ENCODE measurements at regions not wholly inside any gene's neighbourhood (a gene's known extent, or its start where the extent isn't known, plus 50 kb on each side); places are given as distances from the start of the nearest gene placed in this dataset.

DNA sequence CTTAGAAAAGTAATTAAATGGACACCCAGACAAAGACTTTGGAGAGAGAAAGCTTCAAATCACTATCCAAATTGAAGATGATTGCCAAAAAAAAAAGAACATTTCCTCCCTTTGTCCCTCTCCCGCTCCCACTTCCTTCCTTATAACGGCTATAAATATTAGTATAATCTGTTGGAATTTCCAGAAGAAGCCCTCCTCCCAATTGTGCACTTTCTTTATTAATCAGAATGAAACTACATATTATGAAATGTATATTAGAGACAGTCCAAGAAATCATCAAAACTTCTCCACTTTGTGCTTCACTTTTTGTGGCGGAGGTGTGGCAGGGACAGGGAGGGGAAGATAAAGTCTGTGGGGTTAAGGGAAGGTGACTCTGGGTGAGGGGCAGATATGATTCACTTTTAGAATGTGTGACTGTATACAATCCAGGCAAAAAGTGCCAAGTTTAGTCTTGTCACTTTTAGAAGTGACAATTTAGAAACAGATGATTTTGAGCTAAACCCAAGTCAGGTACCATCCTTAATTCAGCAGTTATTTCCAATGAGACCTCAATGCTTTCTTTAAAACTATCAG, 195.0 kb upstream of the MARCKS start:
- H3K27ac ChIP-seq, result no peak overlapping the region
- no peaks in the 10 kb centered on the region for H3K27me3 ChIP-seq (ENCODE audit: control insufficient read depth, insufficient read depth, low read length)
- H2AFZ ChIP-seq, result no peak overlapping the region
- H3K4me1 ChIP-seq, result peaks cover 2% of the 10 kb centered on the region
- no peaks in the 10 kb centered on the region for H3K9me3 ChIP-seq (ENCODE audit: control insufficient read depth, low read length)
- TF ChIP-seq, protein P1, sequence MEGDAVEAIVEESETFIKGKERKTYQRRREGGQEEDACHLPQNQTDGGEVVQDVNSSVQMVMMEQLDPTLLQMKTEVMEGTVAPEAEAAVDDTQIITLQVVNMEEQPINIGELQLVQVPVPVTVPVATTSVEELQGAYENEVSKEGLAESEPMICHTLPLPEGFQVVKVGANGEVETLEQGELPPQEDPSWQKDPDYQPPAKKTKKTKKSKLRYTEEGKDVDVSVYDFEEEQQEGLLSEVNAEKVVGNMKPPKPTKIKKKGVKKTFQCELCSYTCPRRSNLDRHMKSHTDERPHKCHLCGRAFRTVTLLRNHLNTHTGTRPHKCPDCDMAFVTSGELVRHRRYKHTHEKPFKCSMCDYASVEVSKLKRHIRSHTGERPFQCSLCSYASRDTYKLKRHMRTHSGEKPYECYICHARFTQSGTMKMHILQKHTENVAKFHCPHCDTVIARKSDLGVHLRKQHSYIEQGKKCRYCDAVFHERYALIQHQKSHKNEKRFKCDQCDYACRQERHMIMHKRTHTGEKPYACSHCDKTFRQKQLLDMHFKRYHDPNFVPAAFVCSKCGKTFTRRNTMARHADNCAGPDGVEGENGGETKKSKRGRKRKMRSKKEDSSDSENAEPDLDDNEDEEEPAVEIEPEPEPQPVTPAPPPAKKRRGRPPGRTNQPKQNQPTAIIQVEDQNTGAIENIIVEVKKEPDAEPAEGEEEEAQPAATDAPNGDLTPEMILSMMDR (IDR thresholded peaks at IDR 0.05), result no peak
- H3K9ac ChIP-seq, result no peak overlapping the region
- H3K79me2 ChIP-seq, result no peaks in the 10 kb centered on the region
- H3K36me3 ChIP-seq (ENCODE audit: control insufficient read depth, insufficient read depth, low read length), result no peaks in the 10 kb centered on the region
- no peak overlapping the region for H3K4me2 ChIP-seq (ENCODE audit: low read length)
- no peak overlapping the region for H3K4me3 ChIP-seq (ENCODE audit: low read depth, low read length)

GRCh38 chr6:113662688-113663333, 194.3 kb upstream of the MARCKS start:
- H3K4me1 ChIP-seq, result peaks cover 2% of the 10 kb centered on the region
- TF ChIP-seq, protein P1 (IDR thresholded peaks at IDR 0.05), result no peak
- H3K27ac ChIP-seq, result no peak overlapping the region
- no peak overlapping the region for H2AFZ ChIP-seq
- no peak overlapping the region for H3K4me3 ChIP-seq (ENCODE audit: low read depth, low read length)
- H3K36me3 ChIP-seq (ENCODE audit: control insufficient read depth, insufficient read depth, low read length), result no peaks in the 10 kb centered on the region
- no peaks in the 10 kb centered on the region for H3K9me3 ChIP-seq (ENCODE audit: control insufficient read depth, low read length)
- H3K79me2 ChIP-seq, result no peaks in the 10 kb centered on the region
- no peak overlapping the region for H3K4me2 ChIP-seq (ENCODE audit: low read length)
- no peaks in the 10 kb centered on the region for H3K27me3 ChIP-seq (ENCODE audit: control insufficient read depth, insufficient read depth, low read length)
- no peak overlapping the region for H3K9ac ChIP-seq

DNA sequence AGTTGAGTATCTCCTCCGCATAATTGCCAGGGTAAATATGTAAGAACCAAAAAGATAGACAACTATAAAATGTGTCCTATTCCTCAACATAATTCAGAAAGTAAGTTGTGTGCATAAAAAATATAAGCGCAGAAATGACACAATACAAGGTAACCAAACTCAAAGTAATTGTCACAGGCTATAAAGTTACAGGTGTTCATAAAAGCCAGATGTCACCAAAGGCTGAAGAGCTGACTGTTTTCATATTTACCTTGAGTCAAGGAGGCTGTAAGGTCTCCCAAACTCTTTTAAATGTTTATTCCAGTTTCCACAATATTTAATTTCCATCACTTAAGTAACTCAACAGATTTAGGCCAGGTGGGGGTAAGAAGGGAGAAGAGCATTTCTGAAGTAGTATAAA, 192.2 kb upstream of the MARCKS start:
- Histone ChIP-seq H3K4me3 (ENCODE audit: low read depth, low read length) (no peak overlapping the region), H3K27me3 (ENCODE audit: control insufficient read depth, insufficient read depth, low read length) (no peaks in the 10 kb centered on the region), H3K79me2 (no peaks in the 10 kb centered on the region), H3K9me3 (ENCODE audit: control insufficient read depth, low read length) (no peaks in the 10 kb centered on the region), H3K4me2 (ENCODE audit: low read length) (no peak overlapping the region), H3K9ac (no peak overlapping the region), H3K27ac (no peak overlapping the region), H3K4me1 (peaks cover 2% of the 10 kb centered on the region), H3K36me3 (ENCODE audit: control insufficient read depth, insufficient read depth, low read length) (no peaks in the 10 kb centered on the region), H2AFZ (no peak overlapping the region)
- TF ChIP-seq, protein P1 (IDR thresholded peaks at IDR 0.05), result no peak

- Histone ChIP-seq H3K79me2 (no peaks in the 10 kb centered on the region), H3K9me3 (ENCODE audit: control insufficient read depth, low read length) (no peaks in the 10 kb centered on the region), H3K4me2 (ENCODE audit: low read length) (no peak overlapping the region), H3K27ac (no peak overlapping the region), H3K4me1 (peaks cover 6% of the 10 kb centered on the region), H3K36me3 (ENCODE audit: control insufficient read depth, insufficient read depth, low read length) (no peaks in the 10 kb centered on the region), H2AFZ (no peak overlapping the region), H3K4me3 (ENCODE audit: low read depth, low read length) (no peak overlapping the region), H3K9ac (no peak overlapping the region), H3K27me3 (ENCODE audit: control insufficient read depth, insufficient read depth, low read length) (no peaks in the 10 kb centered on the region)
- TF ChIP-seq, protein P1 (IDR thresholded peaks at IDR 0.05), result no peak
These were observed 188.3 kb upstream of the MARCKS start for GRCh38 chr6:113668641-113669408.
